HepG2 (cell line): ENCODE measurements at regions not wholly inside any gene's neighbourhood (a gene's known extent, or its start where the extent isn't known, plus 50 kb on each side); places are given as distances from the start of the nearest gene placed in this dataset.

Source experiments
- ATAC-seq: fragments of 200-7000 bp; cut with Tn5 transposase; 3 replicates; pipeline ENCODE4 v1.9.1; 2020; ENCODE audit warnings: mild to moderate bottlenecking, moderate library complexity
- BruUV-seq: library from RNA; stranded (reverse); fragments of 400-500 nt; replicated peaks from 2 replicates; lab custom pipeline; 2021; lab: Mats Ljungman, UMichigan
- CTCF ChIA-PET: fragments of 300-600 bp; formaldehyde crosslinking; extraction: SDS; loops from one replicate; lab custom pipeline; 2021; ENCODE audit warnings: low total read pairs, inconsistent platforms, low intra/inter-chr PET ratio; lab: Yijun Ruan, JAX
- POLR2A ChIA-PET: fragments of 350-600 bp; sonication (Branson Sonifier 250); formaldehyde crosslinking; loops from one replicate; lab custom pipeline; 2020; ENCODE audit warnings: antibody characterized with exemption, inconsistent platforms; lab: Yijun Ruan, JAX
- DNase-seq: peaks from one replicate; pipeline ENCODE4 v3.0.0-alpha.2; 2015; ENCODE audit warnings: low spot score
- FAIRE-seq: peaks from 3 replicates; lab custom pipeline; 2011; peaks lifted over from hg19 to GRCh38; lab: Jason Lieb, UNC
- H2AFZ ChIP-seq: one replicate; pipeline ENCODE4 v1.6.1; 2011; ENCODE audit warnings: low read length, inconsistent platforms
- H3K27ac ChIP-seq: fragments of 300-600 bp; 3 replicates; pipeline ENCODE4 v1.8.0; 2011; ENCODE audit warnings: mixed run types, mild to moderate bottlenecking, mixed read lengths, low read length, inconsistent platforms; ENCODE audit not compliant: insufficient read depth; ENCODE audit errors: extremely low read length
- H3K27me3 ChIP-seq, 2 experiments: fragments of 200-600 bp in 1 of 2; 2 replicates in 1 of 2; 3 replicates in 1 of 2; pipeline versions ENCODE4 v1.6.0 to v1.8.0; 2011; ENCODE audit warnings: low read length in 2 of 2, mild to moderate bottlenecking in 2 of 2, moderate library complexity in 2 of 2, inconsistent platforms in 1 of 2; ENCODE audit not compliant: insufficient read depth in 2 of 2, control insufficient read depth in 1 of 2
- H3K36me3 ChIP-seq, 2 experiments: fragments of 200-600 bp in 1 of 2; replicated peaks in 1 of 2; 2 replicates in 1 of 2; 3 replicates in 1 of 2; pipeline versions ENCODE4 v1.5.1 to v1.8.0; 2011; ENCODE audit warnings: low read length in 2 of 2, inconsistent platforms in 1 of 2; ENCODE audit not compliant: insufficient read depth in 2 of 2, control insufficient read depth in 1 of 2
- H3K4me1 ChIP-seq: 2 replicates; pipeline ENCODE4 v1.5.1; 2012; ENCODE audit warnings: low read length, inconsistent platforms; ENCODE audit not compliant: insufficient read depth
- H3K4me2 ChIP-seq: 2 replicates; pipeline ENCODE4 v1.6.0; 2011; ENCODE audit warnings: low read depth, low read length, inconsistent platforms
- H3K4me3 ChIP-seq, 3 experiments: fragments of 200-600 bp in 1 of 3; sonication (generic), shearing (Covaris generic) in 1 of 3; replicated peaks in 1 of 3; 2 replicates each; pipeline ENCODE4 v1.5.1; 2011 to 2016; ENCODE audit warnings: low read length in 3 of 3, inconsistent platforms in 2 of 3, low read depth in 2 of 3, mild to moderate bottlenecking in 2 of 3, control low read depth in 1 of 3, mixed read lengths in 1 of 3; ENCODE audit not compliant: insufficient read depth in 1 of 3
- H3K79me2 ChIP-seq: one replicate; pipeline ENCODE4 v1.6.1; 2011; ENCODE audit warnings: low read length, inconsistent platforms; ENCODE audit not compliant: insufficient read depth
- H3K9ac ChIP-seq: 2 replicates; pipeline ENCODE4 v1.6.0; 2011; ENCODE audit warnings: mild to moderate bottlenecking, low read depth, low read length, inconsistent platforms; ENCODE audit not compliant: insufficient read depth
- H3K9me3 ChIP-seq: 2 replicates; pipeline ENCODE4 v1.5.1; 2012; ENCODE audit warnings: mild to moderate bottlenecking, low read length
- H4K20me1 ChIP-seq: 2 replicates; pipeline ENCODE4 v1.6.0; 2011; ENCODE audit warnings: inconsistent platforms, mild to moderate bottlenecking, low read length, moderate library complexity; ENCODE audit not compliant: insufficient read depth
- ATAD3A ChIP-seq: sonication (generic); formaldehyde crosslinking; IDR thresholded peaks from 2 replicates; pipeline ENCODE4 v1.4.0; 2020; ENCODE audit warnings: missing genetic modification reagents
- HBP1 ChIP-seq: IDR thresholded peaks from 2 replicates; pipeline ENCODE4 v1.6.1; 2016; ENCODE audit warnings: low read depth, control low read depth
- HNRNPLL ChIP-seq: fragments of 200-400 bp; formaldehyde crosslinking; IDR thresholded peaks from 2 replicates; pipeline ENCODE4 v1.6.1; 2017; ENCODE audit warnings: mild to moderate bottlenecking, low read depth, low read length; ENCODE audit not compliant: poor library complexity, severe bottlenecking
- IKZF5 ChIP-seq: IDR thresholded peaks from 2 replicates; pipeline ENCODE4 v1.6.1; 2018; ENCODE audit warnings: missing genetic modification reagents, mild to moderate bottlenecking, missing compliant biosample characterization
- JUND ChIP-seq: sonication (generic); formaldehyde crosslinking; IDR thresholded peaks from 2 replicates; pipeline ENCODE4 v1.8.0; 2022; ENCODE audit warnings: mild to moderate bottlenecking, missing genetic modification reagents
- MNT ChIP-seq: fragments of 450-650 bp; IDR thresholded peaks from 2 replicates; pipeline ENCODE4 v1.6.1; 2016
- SALL2 ChIP-seq: sonication (generic); formaldehyde crosslinking; IDR thresholded peaks from 2 replicates; pipeline ENCODE4 v1.8.1; 2023; ENCODE audit warnings: mild to moderate bottlenecking, missing genetic modification reagents, inconsistent platforms
- ZFAT ChIP-seq: sonication (generic); formaldehyde crosslinking; conservative IDR thresholded peaks from 2 replicates; pipeline ENCODE4 v1.8.1; 2023; ENCODE audit warnings: missing genetic modification reagents, inconsistent platforms
- ZFY ChIP-seq: sonication (generic); formaldehyde crosslinking; IDR thresholded peaks from 2 replicates; pipeline ENCODE4 v1.4.0; 2020; ENCODE audit warnings: missing genetic modification reagents
- ZKSCAN5 ChIP-seq: sonication (generic); formaldehyde crosslinking; IDR thresholded peaks from 2 replicates; pipeline ENCODE4 v1.5.1; 2020; ENCODE audit warnings: mild to moderate bottlenecking, missing genetic modification reagents
- ZNF205 ChIP-seq: IDR thresholded peaks from 2 replicates; pipeline ENCODE4 v1.6.1; 2018; ENCODE audit warnings: missing biosample characterization, missing genetic modification reagents
- ZNF337 ChIP-seq: sonication (generic); formaldehyde crosslinking; IDR thresholded peaks from 2 replicates; pipeline ENCODE4 v1.5.1; 2020; ENCODE audit warnings: missing genetic modification reagents, low read depth, mild to moderate bottlenecking, borderline replicate concordance
- ZNF761 ChIP-seq: sonication (generic); formaldehyde crosslinking; conservative IDR thresholded peaks from 2 replicates; pipeline ENCODE4 v1.4.0; 2020; ENCODE audit warnings: mild to moderate bottlenecking, missing genetic modification reagents
- WGBS: methylation state at CpG from one replicate; pipeline ENCODE4 v1.1.6; 2017; ENCODE audit warnings: low lambda C conversion rate; 5-methylcytosine and 5-hydroxymethylcytosine counted together
- in situ Hi-C: cut with HindIII; loops from 2 replicates; pipeline ENCODE4 v1.10.0; 2017; ENCODE audit warnings: low pct_unique_long_range_greater_than_20kb; ENCODE audit not compliant: extremely low pct_ligation_motif_present
- intact Hi-C: fragments of 100-400 bp; cut with micrococcal nuclease; formaldehyde crosslinking; loops from one replicate; pipeline ENCODE4 v1.10.0; 2022; ENCODE audit not compliant: unreplicated experiment

GRCh38 chr9:129525656-129526196 lies 95.2 kb downstream of the C9orf50 start:
- Histone ChIP-seq H3K4me2 (no peak overlapping the region), H3K36me3 (no peaks in the 10 kb centered on the region), H3K27ac (no peak overlapping the region), H3K9ac (no peak overlapping the region), H3K27me3 (peaks cover 2 to 22% of the 10 kb centered on the region in 2 experiments; a peak in 2 of 5 replicates)
- ATAC-seq (no peak), DNase-seq (no peak), FAIRE-seq (no peak)
- WGBS, result 82% methylated on average over 3 of the region's 3 CpGs
- no TSS peak for BruUV-seq
- TF ChIP-seq HNRNPLL (no peak), JUND (no peak), ZFAT (CRISPR knock-in tag) (no peak), ZNF337 (no peak), ZFY (CRISPR knock-in tag) (no peak), SALL2 (CRISPR knock-in tag) (no peak), MNT (no peak), ATAD3A (CRISPR knock-in tag) (no peak), HBP1 (CRISPR knock-in tag) (no peak), ZNF205 (CRISPR knock-in tag) (no peak), ZKSCAN5 (CRISPR knock-in tag) (no peak), IKZF5 (CRISPR knock-in tag) (no peak), ZNF761 (no peak)
- TF ChIP-seq, all 625 proteins: peak for 0
- ChIA-PET POLR2A (interaction anchor here (1.0 to 1.5 kb wide), 3 partner anchors 27 to 33 kb away, joined by 3 to 5 read pairs (median 4); no protein-coding TSS in a partner anchor), CTCF (interaction anchor here (1.2 kb wide), 1 partner anchor 82 kb away, joined by 3 read pairs; no protein-coding TSS in a partner anchor)
- Histone ChIP-seq H3K79me2 (no peaks in the 10 kb centered on the region), H4K20me1 (no peaks in the 10 kb centered on the region), H3K9me3 (no peaks in the 10 kb centered on the region), H2AFZ (no peak overlapping the region), H3K4me1 (peaks cover 18% of the 10 kb centered on the region), H3K4me3 (no peak overlapping the region)
- in situ Hi-C loops (no loop called here), intact Hi-C loops (no loop called here)
